GM04503 (cell line): ENCODE measurements at regions not wholly inside any gene's neighbourhood (a gene's known extent, or its start where the extent isn't known, plus 50 kb on each side); places are given as distances from the start of the nearest gene placed in this dataset.
"Not testable (repeated sequence)": the region's sequence is repeated elsewhere in the genome, so short reads cannot be mapped to it uniquely, and the experiment has no call there.

Experiments
- DNase-seq: peaks from one replicate; pipeline ENCODE4 v3.0.0-alpha.2; 2012; ENCODE audit warnings: low read depth

DNA sequence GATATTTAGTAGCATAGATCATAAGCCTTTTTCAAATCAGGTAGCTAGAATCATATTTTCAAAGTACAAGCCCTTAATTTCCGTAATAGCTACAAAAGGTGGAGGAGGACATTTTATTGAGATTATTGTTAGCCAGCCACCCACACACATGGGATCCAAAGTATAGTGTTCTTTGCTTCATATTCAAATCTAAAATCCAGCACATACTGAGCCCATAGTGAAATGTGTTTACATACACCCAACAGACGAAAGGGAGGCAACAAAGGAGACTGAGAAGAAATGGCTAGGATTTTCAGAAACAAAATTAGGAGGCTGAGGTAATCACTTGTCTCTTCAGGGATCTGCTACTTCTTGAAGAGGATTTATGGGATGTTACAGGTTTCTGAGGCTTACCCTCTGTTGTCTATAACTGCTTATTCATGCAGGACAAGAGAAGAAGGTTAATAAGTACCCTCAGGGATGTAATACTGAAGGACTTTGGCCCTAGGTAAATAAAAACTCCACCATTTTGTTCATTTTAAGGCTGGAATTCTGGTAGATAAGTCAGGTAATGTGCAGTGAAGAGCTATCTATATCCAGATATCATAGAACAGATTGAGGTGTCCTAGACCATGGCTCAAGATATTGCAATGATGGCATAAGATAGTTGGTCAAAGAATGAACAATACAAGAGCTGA, 182.1 kb downstream of the SPDYE17 start:
- not testable (repeated sequence) for DNase-seq

GRCh38 chr7:76839879-76840278, 192.3 kb downstream of the SPDYE17 start:
- DNase-seq = not testable (repeated sequence)

- DNase-seq = not testable (repeated sequence)
These were observed 192.9 kb downstream of the SPDYE17 start for GRCh38 chr7:76839214-76839613.

DNA sequence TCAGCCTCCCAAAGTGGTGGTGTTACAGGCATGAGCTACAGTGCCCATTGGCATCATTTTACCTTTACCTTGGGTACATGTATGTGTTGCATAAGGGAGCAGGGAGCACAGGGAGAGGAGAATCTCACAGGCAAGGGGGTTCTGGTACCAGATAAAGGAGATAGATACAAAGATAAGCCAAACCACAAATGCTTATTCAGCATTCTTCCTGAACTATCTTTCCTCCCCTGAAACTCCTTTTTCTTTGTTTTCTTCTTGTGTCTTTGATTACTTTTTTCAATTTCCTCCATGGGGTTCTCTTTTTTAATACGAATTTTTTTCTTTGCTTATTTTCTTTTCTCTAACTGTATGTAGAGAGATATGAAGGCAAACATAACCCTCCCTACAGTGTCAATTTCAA, 193.8 kb downstream of the SPDYE17 start:
- not testable (repeated sequence) for DNase-seq

DNA sequence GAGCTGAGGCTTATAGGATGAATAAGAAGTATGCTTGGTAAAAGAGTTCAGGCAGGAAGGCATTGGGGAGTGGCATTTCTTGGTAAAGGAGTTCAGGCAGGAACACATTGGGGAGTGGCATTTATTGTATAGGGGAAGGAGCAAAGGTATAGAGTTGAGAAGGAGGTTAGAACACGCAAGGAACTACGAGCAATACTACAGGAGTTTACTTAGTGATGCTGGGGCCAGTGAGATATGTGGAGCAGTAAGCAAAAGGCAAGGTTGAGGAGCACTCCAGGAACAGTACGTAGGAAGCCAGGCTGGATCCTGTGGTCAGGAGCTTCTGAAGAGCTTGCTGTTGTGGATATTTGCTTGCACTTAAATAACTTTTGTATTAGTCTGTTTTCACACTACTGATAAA, 202.2 kb upstream of the POMZP3 start:
- DNase-seq = not testable (repeated sequence)

- not testable (repeated sequence) for DNase-seq
These were observed 199.1 kb upstream of the POMZP3 start for GRCh38 chr7:76826181-76826580.

- not testable (repeated sequence) for DNase-seq
These were observed 182.8 kb upstream of the POMZP3 start for GRCh38 chr7:76809856-76810255.

- DNase-seq = not testable (repeated sequence)
These were observed 180.6 kb upstream of the POMZP3 start for GRCh38 chr7:76807588-76808100.

GRCh38 chr7:76806460-76806859, 179.4 kb upstream of the POMZP3 start:
- not testable (repeated sequence) for DNase-seq

DNA sequence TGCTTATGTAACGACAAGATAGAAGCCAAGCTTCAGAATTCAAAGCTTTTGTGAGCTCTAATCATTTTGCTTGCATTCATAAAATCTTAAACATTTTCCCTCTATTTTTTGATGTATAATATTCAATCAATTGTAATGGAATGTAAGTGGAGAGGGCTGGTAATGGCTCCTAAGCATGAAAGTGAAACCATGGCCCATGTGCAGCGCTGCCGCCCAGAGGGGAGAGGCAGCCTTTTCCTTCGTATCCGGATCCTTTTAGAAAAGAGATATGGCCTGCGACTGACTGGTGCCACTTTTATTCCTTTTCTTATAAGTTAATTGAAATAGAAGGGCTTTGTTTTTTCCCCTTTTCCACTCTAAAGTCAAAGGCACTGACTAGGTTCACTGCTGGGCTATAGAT, 178.9 kb upstream of the POMZP3 start:
- DNase-seq = not testable (repeated sequence)

GRCh38 chr7:76805262-76805661, 178.2 kb upstream of the POMZP3 start:
- not testable (repeated sequence) for DNase-seq

- not testable (repeated sequence) for DNase-seq
These were observed 170.6 kb upstream of the POMZP3 start for GRCh38 chr7:76797639-76798038.

DNA sequence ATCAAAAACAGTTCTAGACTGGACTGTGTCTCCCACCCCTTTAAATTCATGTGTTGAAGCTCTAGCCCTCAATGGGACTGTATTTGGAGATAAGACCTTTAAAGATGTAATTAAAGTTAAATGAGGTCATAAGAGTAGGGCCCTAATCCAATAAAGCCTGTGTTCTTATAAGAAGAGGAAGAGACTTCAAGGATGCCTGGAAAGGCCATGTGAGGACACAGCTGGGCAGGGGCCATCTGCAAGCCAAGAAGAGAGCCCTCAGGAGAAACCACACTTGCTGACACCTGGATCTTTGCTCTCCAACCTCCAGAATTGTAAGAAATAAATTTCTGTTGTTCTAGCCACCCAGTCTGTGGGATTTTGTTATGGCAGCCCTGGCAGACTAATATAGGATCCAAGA, 153.6 kb upstream of the POMZP3 start:
- DNase-seq = not testable (repeated sequence)

DNA sequence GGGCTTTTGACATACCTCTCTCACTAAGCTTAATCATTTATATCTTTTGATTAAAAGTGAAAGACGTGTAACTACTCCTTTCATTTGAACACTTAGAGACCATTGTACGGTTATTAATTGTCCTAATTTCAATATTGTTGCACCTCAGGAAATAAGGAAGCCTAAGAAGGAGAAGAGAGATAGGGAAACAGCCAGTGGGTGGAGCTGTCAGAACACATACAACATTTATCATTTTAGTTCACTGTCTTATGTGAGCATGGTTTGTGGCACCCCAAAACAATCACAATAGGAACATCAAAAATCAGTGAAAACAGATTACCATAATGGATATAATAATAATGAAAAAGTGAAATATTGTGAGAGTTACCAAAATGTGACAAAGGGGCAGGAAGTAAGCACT, 147.2 kb upstream of the POMZP3 start:
- not testable (repeated sequence) for DNase-seq

DNA sequence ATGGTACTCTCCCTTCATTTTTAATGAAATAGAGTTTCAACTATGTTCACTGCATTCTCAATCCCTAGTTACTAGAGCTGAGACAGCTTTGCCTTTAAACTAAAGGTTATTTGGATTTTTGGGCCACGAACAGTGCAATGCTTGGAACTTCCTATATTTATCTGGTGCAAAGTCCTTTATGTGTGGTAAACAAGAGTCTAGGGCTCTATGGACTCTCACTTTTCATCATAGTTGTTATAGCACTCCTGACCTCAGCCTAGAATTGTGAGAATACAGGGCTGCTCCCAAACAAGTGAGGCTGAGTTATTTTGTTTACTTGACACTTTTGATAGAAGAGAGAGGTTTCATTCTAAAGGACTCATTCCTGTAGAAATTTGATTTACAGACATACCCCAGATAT, 144.9 kb upstream of the POMZP3 start:
- not testable (repeated sequence) for DNase-seq

GRCh38 chr7:76763977-76764376, 136.9 kb upstream of the POMZP3 start:
- DNase-seq = not testable (repeated sequence)

DNA sequence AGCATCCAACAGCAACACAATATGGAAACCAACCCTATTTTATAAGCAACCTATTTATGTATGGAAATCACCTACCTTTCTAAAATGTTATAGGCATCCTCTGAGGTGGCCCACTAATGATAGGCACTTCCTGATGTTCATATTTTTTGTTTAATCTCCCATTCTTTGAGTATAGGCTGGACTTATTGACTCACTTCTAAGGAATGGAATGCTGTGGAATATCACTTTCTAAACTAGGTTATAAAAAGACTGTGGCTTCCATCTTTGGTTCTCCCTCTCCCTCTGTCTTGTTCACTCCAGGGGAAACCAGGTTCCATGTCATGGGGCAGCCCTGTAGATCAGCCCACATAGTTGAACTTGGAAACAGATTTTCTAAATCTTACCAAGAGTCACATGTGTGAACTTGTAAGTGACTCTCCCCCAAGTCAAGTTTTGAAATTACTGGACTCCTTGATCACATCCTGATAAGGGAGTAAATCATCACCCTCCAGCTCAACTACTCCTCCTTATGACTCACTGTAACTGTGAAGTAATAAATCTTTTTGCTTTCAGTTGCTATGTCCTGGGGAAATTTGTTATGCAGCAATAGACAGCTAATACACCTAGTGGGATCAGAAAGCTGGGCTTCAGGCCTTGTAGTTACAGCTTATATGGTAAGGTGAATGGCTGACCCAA, 133.6 kb upstream of the POMZP3 start:
- DNase-seq = not testable (repeated sequence)

GRCh38 chr7:76739538-76739937, 112.5 kb upstream of the POMZP3 start:
- not testable (repeated sequence) for DNase-seq

GRCh38 chr7:76736724-76737123, 109.6 kb upstream of the POMZP3 start:
- not testable (repeated sequence) for DNase-seq

GRCh38 chr7:76736091-76736490, 109.0 kb upstream of the POMZP3 start:
- not testable (repeated sequence) for DNase-seq

- not testable (repeated sequence) for DNase-seq
These were observed 108.6 kb upstream of the POMZP3 start for GRCh38 chr7:76735668-76736067.

- DNase-seq = not testable (repeated sequence)
These were observed 101.5 kb upstream of the POMZP3 start for GRCh38 chr7:76728571-76728974.

- DNase-seq = not testable (repeated sequence)
These were observed 96.8 kb upstream of the POMZP3 start for GRCh38 chr7:76723928-76724327.
